CD4-positive, alpha-beta T cell (primary cell): ENCODE measurements at regions not wholly inside any gene's neighbourhood (a gene's known extent, or its start where the extent isn't known, plus 50 kb on each side); places are given as distances from the start of the nearest gene placed in this dataset.
A peak's percentile ranks its signal among the peaks of the same experiment; 100 is the strongest.

Source experiments
- ATAC-seq: fragments of 200-7000 bp; cut with Tn5 transposase; one replicate; pipeline ENCODE4 v1.10.0; 2022; ENCODE audit warnings: mild to moderate bottlenecking; ENCODE audit not compliant: poor library complexity
- CTCF ChIA-PET: fragments of 350-600 bp; sonication (Branson Sonifier 250); formaldehyde crosslinking; loops from one replicate; lab custom pipeline; 2021; ENCODE audit warnings: antibody characterized with exemption, inconsistent platforms; lab: Charles Lee
- POLR2A ChIA-PET: fragments of 350-600 bp; sonication (Branson Sonifier 250); formaldehyde crosslinking; loops from one replicate; lab custom pipeline; 2021; ENCODE audit warnings: antibody characterized with exemption, inconsistent platforms; lab: Charles Lee
- DNase-seq, 14 experiments: peaks; one replicate each; pipeline ENCODE4 v3.0.0-alpha.2; 2013 to 2020; ENCODE audit warnings: mixed read lengths in 2 of 14
- H3K27ac ChIP-seq, 2 donors: one replicate each; pipeline versions ENCODE4 v1.5.1 to v1.7.0; 2013; ENCODE audit warnings: low read length in 2 of 2, low read depth in 1 of 2, mild to moderate bottlenecking in 1 of 2
- H3K27me3 ChIP-seq, 2 experiments: 1 replicate in 1 of 2; 2 replicates in 1 of 2; pipeline versions ENCODE4 v1.6.1 to v1.7.0; 2013; ENCODE audit warnings: low read length in 2 of 2, control low read depth in 1 of 2, mild to moderate bottlenecking in 1 of 2, moderate library complexity in 1 of 2; ENCODE audit not compliant: insufficient read depth in 2 of 2, control insufficient read depth in 1 of 2
- H3K36me3 ChIP-seq: one replicate; pipeline ENCODE4 v1.6.1; 2013; ENCODE audit warnings: low read length, control low read depth; ENCODE audit not compliant: insufficient read depth
- H3K4me1 ChIP-seq: one replicate; pipeline ENCODE4 v1.6.1; 2013; ENCODE audit warnings: low read length, control low read depth; ENCODE audit not compliant: insufficient read depth
- H3K4me3 ChIP-seq: one replicate; pipeline ENCODE4 v1.5.1; 2013; ENCODE audit warnings: mild to moderate bottlenecking, low read length, moderate library complexity
- H3K9me3 ChIP-seq, 2 experiments: 1 replicate in 1 of 2; 2 replicates in 1 of 2; pipeline versions ENCODE4 v1.6.1 to v1.7.0; 2013; ENCODE audit warnings: low read length in 2 of 2, mild to moderate bottlenecking in 2 of 2, control low read depth in 1 of 2, moderate library complexity in 1 of 2; ENCODE audit not compliant: control insufficient read depth in 1 of 2, insufficient read depth in 1 of 2
- H3K27ac Mint-ChIP-seq: one replicate; pipeline ENCODE4 v1.8.0; 2020; ENCODE audit warnings: mixed read lengths
- H3K27me3 Mint-ChIP-seq: one replicate; pipeline ENCODE4 v1.8.0; 2021; ENCODE audit warnings: mixed read lengths
- H3K36me3 Mint-ChIP-seq: one replicate; pipeline ENCODE4 v1.8.0; 2021; ENCODE audit warnings: low read depth, mixed read lengths
- H3K4me1 Mint-ChIP-seq: one replicate; pipeline ENCODE4 v1.8.0; 2021; ENCODE audit warnings: low read depth, mixed read lengths
- H3K4me3 Mint-ChIP-seq: one replicate; pipeline ENCODE4 v1.8.0; 2020; ENCODE audit warnings: mild to moderate bottlenecking, mixed read lengths
- H3K9me3 Mint-ChIP-seq: one replicate; pipeline ENCODE4 v1.8.0; 2020; ENCODE audit warnings: mixed read lengths
- intact Hi-C, 2 experiments: fragments of 100-400 bp; cut with DNase I in 1 of 2; cut with micrococcal nuclease in 1 of 2; formaldehyde crosslinking; loops; one replicate each; pipeline versions ENCODE4 v1.15.1 to v1.9.0; 2023 to 2025; cut with DNase I, micrococcal nuclease
- TF ChIP-seq, protein P1 (sequence below): fragments of 200-600 bp; IDR thresholded peaks from one replicate; pipeline ENCODE4 v1.8.0; 2022; ENCODE audit warnings: antibody characterized with exemption, mild to moderate bottlenecking

DNA sequence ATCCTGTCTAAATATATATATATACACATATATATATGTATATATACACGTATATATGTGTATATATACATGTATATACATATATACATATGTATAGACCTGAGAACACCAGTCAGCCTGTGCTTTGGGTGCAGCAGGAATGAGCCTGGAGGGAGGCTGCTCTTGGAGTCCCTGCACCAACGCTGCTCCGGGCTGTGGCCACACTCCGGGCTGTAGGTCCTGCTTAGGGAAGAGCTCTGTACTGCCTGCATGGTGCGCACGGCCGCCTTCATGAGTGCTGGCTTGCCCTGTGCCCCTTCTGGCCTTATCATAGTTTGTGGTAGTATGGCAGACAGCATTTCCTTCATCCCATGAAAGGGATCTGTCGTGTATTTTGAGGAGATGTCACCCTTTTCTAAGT is 360.9 kb downstream of the TDRD15 start:
- no peaks in the 10 kb centered on the region for H3K27me3 ChIP-seq
- peak in 1 of 14 experiments; percentile 4 for DNase-seq
- H3K4me1 ChIP-seq = no peaks in the 10 kb centered on the region
- intact Hi-C loops = no loop called here
- H3K36me3 Mint-ChIP-seq = no peaks in the 10 kb centered on the region
- H3K27ac ChIP-seq = no peak overlapping the region
- ChIA-PET POLR2A (no interaction called here), CTCF (no interaction called here)
- no peaks in the 10 kb centered on the region for H3K27me3 Mint-ChIP-seq
- no peak for ATAC-seq
- no peak overlapping the region for H3K27ac Mint-ChIP-seq
- peaks cover 7% of the 10 kb centered on the region for H3K9me3 Mint-ChIP-seq
- no peak overlapping the region for H3K4me3 ChIP-seq
- TF ChIP-seq, protein P1, sequence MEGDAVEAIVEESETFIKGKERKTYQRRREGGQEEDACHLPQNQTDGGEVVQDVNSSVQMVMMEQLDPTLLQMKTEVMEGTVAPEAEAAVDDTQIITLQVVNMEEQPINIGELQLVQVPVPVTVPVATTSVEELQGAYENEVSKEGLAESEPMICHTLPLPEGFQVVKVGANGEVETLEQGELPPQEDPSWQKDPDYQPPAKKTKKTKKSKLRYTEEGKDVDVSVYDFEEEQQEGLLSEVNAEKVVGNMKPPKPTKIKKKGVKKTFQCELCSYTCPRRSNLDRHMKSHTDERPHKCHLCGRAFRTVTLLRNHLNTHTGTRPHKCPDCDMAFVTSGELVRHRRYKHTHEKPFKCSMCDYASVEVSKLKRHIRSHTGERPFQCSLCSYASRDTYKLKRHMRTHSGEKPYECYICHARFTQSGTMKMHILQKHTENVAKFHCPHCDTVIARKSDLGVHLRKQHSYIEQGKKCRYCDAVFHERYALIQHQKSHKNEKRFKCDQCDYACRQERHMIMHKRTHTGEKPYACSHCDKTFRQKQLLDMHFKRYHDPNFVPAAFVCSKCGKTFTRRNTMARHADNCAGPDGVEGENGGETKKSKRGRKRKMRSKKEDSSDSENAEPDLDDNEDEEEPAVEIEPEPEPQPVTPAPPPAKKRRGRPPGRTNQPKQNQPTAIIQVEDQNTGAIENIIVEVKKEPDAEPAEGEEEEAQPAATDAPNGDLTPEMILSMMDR = no peak
- H3K4me3 Mint-ChIP-seq = no peak overlapping the region
- H3K4me1 Mint-ChIP-seq = no peaks in the 10 kb centered on the region
- H3K9me3 ChIP-seq = peaks cover 0 to 6% of the 10 kb centered on the region in 2 experiments
- no peaks in the 10 kb centered on the region for H3K36me3 ChIP-seq

DNA sequence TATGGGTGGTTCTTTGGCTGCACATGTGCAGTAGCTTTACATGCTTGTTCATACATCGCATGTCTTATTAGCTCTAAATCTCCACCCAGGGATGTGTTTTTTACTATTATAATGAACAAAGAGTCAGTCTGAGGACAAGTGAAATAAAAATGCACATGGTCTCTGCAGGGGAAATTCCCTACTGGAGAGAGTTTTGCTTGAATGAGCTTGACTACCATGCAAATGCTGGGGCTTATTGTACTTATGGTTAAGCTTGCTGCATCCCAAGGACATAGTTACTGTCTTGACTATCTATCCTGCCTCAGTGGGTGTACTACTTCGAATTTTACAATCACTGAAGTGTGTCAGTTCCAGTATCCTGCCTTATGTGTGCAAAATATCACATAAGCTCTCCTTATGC is 362.7 kb downstream of the TDRD15 start:
- POLR2A ChIA-PET = no interaction called here
- Mint-ChIP-seq H3K9me3 (peaks cover 15% of the 10 kb centered on the region), H3K36me3 (no peaks in the 10 kb centered on the region), H3K27ac (no peak overlapping the region), H3K27me3 (no peaks in the 10 kb centered on the region), H3K4me3 (no peak overlapping the region), H3K4me1 (no peaks in the 10 kb centered on the region)
- no peak overlapping the region for H3K27ac ChIP-seq
- DNase-seq = no peak
- no peaks in the 10 kb centered on the region for H3K36me3 ChIP-seq
- no peak for ATAC-seq
- TF ChIP-seq, protein P1 = no peak
- intact Hi-C loops = no loop called here
- peaks cover 0 to 7% of the 10 kb centered on the region in 2 experiments for H3K9me3 ChIP-seq
- CTCF ChIA-PET = no interaction called here
- no peaks in the 10 kb centered on the region for H3K4me1 ChIP-seq
- no peaks in the 10 kb centered on the region for H3K27me3 ChIP-seq
- no peak overlapping the region for H3K4me3 ChIP-seq

DNA sequence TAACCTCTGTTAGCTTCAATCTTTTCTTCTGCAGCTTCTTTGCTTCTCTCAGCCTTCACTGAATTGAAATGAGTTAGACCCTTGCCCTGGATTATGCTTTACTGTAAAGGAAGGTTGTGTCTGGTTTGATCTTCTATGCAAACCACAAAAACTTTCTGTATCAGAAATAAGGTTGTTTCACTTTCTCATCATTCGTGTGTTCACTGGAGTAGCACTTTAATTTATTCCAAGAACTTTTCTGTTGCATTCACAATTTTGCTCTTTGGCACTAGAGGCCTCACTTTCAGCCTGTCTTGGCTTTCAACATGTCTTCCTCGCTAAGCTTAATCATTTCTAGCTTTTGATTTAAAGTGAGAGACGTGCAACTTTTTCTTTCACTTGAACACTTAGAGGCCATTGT is 365.3 kb downstream of the TDRD15 start:
- ChIA-PET POLR2A (no interaction called here), CTCF (no interaction called here)
- Mint-ChIP-seq H3K27me3 (no peaks in the 10 kb centered on the region), H3K4me3 (no peak overlapping the region), H3K36me3 (no peaks in the 10 kb centered on the region), H3K4me1 (no peaks in the 10 kb centered on the region), H3K27ac (no peak overlapping the region), H3K9me3 (peaks cover 15% of the 10 kb centered on the region)
- TF ChIP-seq, protein P1 = no peak
- H3K4me1 ChIP-seq = no peaks in the 10 kb centered on the region
- H3K4me3 ChIP-seq = no peak overlapping the region
- H3K36me3 ChIP-seq = no peaks in the 10 kb centered on the region
- no peaks in the 10 kb centered on the region for H3K27me3 ChIP-seq
- DNase-seq (no peak), ATAC-seq (no peak)
- peaks cover 0 to 10% of the 10 kb centered on the region in 2 experiments for H3K9me3 ChIP-seq
- intact Hi-C loops = no loop called here
- no peak overlapping the region for H3K27ac ChIP-seq
